Left lung (tissue), 4 donors: ENCODE measurements at regions not wholly inside any gene's neighbourhood (a gene's known extent, or its start where the extent isn't known, plus 50 kb on each side); places are given as distances from the start of the nearest gene placed in this dataset.

Experiments used
- ATAC-seq: fragments of 200-7000 bp; cut with Tn5 transposase; one replicate; pipeline ENCODE4 v1.9.1; 2020; ENCODE audit warnings: moderate library complexity
- DNase-seq, 4 donors: peaks; one replicate each; pipeline ENCODE4 v3.0.0-alpha.2; 2013 to 2020
- H3K27ac ChIP-seq, 2 donors: fragments of 200-600 bp; sonication (generic) in 1 of 2; one replicate each; pipeline versions ENCODE4 v1.5.0 to v1.8.0; 2020 to 2021
- H3K27me3 ChIP-seq, 2 donors: fragments of 200-600 bp; sonication (generic) in 1 of 2; one replicate each; pipeline versions ENCODE4 v1.5.0 to v1.8.0; 2020 to 2021
- H3K36me3 ChIP-seq, 2 donors: fragments of 200-600 bp; sonication (generic) in 1 of 2; one replicate each; pipeline versions ENCODE4 v1.5.0 to v1.8.0; 2020 to 2021
- H3K4me1 ChIP-seq, 2 donors: fragments of 200-600 bp; one replicate each; pipeline ENCODE4 v1.8.0; 2021
- H3K4me3 ChIP-seq, 2 donors: fragments of 200-600 bp; sonication (generic) in 1 of 2; one replicate each; pipeline versions ENCODE4 v1.5.0 to v1.8.0; 2020 to 2021; ENCODE audit warnings: mild to moderate bottlenecking in 1 of 2
- H3K9me3 ChIP-seq, 2 donors: fragments of 200-600 bp; sonication (generic) in 1 of 2; one replicate each; pipeline versions ENCODE4 v1.5.0 to v1.8.0; 2020 to 2021
- intact Hi-C, 2 donors: fragments of 100-400 bp; cut with DNase I; formaldehyde crosslinking; loops; one replicate each; pipeline versions ENCODE4 v1.11.2 to v1.14.2; 2022
- TF ChIP-seq, protein P1 (sequence below), 2 donors: fragments of 200-600 bp; sonication (generic) in 1 of 2; IDR thresholded peaks; one replicate each; pipeline versions ENCODE4 v1.5.0 to v1.8.0; 2021; ENCODE audit warnings: antibody characterized with exemption in 2 of 2
- donor health status: DM: no; HTN: yes; CAD: no.
- donor health status: DM: no; HTN: no; CAD: no.

- intact Hi-C loops, result no loop called here
- DNase-seq (no peak), ATAC-seq (no peak)
- H3K4me1 ChIP-seq, result no peaks in the 10 kb centered on the region
- H3K4me3 ChIP-seq, result no peak overlapping the region
- H3K36me3 ChIP-seq, result no peaks in the 10 kb centered on the region
- TF ChIP-seq, protein P1, sequence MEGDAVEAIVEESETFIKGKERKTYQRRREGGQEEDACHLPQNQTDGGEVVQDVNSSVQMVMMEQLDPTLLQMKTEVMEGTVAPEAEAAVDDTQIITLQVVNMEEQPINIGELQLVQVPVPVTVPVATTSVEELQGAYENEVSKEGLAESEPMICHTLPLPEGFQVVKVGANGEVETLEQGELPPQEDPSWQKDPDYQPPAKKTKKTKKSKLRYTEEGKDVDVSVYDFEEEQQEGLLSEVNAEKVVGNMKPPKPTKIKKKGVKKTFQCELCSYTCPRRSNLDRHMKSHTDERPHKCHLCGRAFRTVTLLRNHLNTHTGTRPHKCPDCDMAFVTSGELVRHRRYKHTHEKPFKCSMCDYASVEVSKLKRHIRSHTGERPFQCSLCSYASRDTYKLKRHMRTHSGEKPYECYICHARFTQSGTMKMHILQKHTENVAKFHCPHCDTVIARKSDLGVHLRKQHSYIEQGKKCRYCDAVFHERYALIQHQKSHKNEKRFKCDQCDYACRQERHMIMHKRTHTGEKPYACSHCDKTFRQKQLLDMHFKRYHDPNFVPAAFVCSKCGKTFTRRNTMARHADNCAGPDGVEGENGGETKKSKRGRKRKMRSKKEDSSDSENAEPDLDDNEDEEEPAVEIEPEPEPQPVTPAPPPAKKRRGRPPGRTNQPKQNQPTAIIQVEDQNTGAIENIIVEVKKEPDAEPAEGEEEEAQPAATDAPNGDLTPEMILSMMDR (IDR thresholded peaks at IDR 0.05), result no peak
- no peak overlapping the region for H3K27ac ChIP-seq
- H3K27me3 ChIP-seq, result no peaks in the 10 kb centered on the region
- no peaks in the 10 kb centered on the region for H3K9me3 ChIP-seq
Measured at GRCh38 chr18:28408528-28408927, 231.6 kb upstream of the CDH2 start.

DNA sequence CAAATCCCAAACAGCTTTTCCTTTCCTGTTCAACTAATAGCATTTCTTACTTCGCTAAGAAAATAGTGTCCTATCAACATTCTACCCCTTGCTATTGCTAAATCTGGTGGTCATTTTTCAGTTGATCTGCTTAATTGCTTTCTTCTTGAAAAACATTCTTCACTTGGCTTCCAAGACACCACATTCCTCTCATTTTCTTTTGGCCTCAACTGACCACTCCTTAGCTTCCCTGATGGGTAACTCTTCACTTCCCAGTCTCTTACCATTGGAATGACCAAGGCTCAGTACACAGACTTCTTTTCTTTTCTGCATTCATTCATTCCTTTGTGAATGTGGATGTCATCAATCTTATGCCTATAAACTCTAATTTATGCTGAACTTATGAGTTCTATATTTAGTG, 230.8 kb upstream of the CDH2 start:
- intact Hi-C loops, result no loop called here
- Histone ChIP-seq H3K27me3 (no peaks in the 10 kb centered on the region), H3K27ac (no peak overlapping the region), H3K4me1 (no peaks in the 10 kb centered on the region), H3K4me3 (no peak overlapping the region), H3K36me3 (no peaks in the 10 kb centered on the region), H3K9me3 (no peaks in the 10 kb centered on the region)
- DNase-seq (no peak), ATAC-seq (no peak)
- TF ChIP-seq, protein P1 (IDR thresholded peaks at IDR 0.05), result no peak

DNA sequence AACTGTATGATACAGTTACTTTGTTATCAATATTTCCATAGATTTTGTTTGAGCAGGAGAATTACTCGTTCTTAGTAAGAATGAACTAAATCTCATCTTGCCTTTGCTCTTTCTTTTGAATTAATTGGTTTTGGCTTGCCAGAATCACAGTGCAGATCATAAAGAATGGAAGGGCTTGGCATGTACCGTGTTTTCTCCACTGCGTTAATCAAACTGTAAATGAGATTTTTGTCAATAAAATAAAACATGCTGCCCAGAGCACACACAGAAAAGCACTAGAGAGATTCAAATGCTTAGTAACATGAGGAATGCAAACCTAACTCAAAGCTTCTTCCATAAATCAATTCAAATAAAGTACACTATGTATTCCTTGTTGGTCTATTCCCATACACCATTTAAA, 229.6 kb upstream of the CDH2 start:
- DNase-seq (no peak), ATAC-seq (no peak)
- TF ChIP-seq, protein P1 (IDR thresholded peaks at IDR 0.05), result no peak
- Histone ChIP-seq H3K4me1 (no peaks in the 10 kb centered on the region), H3K4me3 (no peak overlapping the region), H3K27me3 (no peaks in the 10 kb centered on the region), H3K9me3 (no peaks in the 10 kb centered on the region), H3K27ac (no peak overlapping the region), H3K36me3 (no peaks in the 10 kb centered on the region)
- intact Hi-C loops, result no loop called here

GRCh38 chr18:28404694-28405093, 227.8 kb upstream of the CDH2 start:
- no peaks in the 10 kb centered on the region for H3K4me1 ChIP-seq
- TF ChIP-seq, protein P1 (IDR thresholded peaks at IDR 0.05), result no peak
- no peaks in the 10 kb centered on the region for H3K9me3 ChIP-seq
- no peak overlapping the region for H3K4me3 ChIP-seq
- DNase-seq (no peak), ATAC-seq (no peak)
- no peak overlapping the region for H3K27ac ChIP-seq
- intact Hi-C loops, result no loop called here
- no peaks in the 10 kb centered on the region for H3K36me3 ChIP-seq
- H3K27me3 ChIP-seq, result no peaks in the 10 kb centered on the region

- TF ChIP-seq, protein P1 (IDR thresholded peaks at IDR 0.05), result no peak
- no peak overlapping the region for H3K27ac ChIP-seq
- no peak for DNase-seq
- intact Hi-C loops, result no loop called here
- no peaks in the 10 kb centered on the region for H3K36me3 ChIP-seq
- no peaks in the 10 kb centered on the region for H3K4me1 ChIP-seq
- no peaks in the 10 kb centered on the region for H3K27me3 ChIP-seq
- H3K4me3 ChIP-seq, result no peak overlapping the region
- ATAC-seq, result no peak
- H3K9me3 ChIP-seq, result no peaks in the 10 kb centered on the region
Measured at GRCh38 chr18:28399781-28400362, 222.9 kb upstream of the CDH2 start.
